ENCODE measurements at regions not wholly inside any gene's neighbourhood (a gene's known extent, or its start where the extent isn't known, plus 50 kb on each side); places are given as distances from the start of the nearest gene placed in this dataset.

- DNase-seq (ENCODE audit: low spot score): no peak
Measured at GRCh38 chr3:84042399-84043106, 916.2 kb upstream of the CADM2 start.

DNA sequence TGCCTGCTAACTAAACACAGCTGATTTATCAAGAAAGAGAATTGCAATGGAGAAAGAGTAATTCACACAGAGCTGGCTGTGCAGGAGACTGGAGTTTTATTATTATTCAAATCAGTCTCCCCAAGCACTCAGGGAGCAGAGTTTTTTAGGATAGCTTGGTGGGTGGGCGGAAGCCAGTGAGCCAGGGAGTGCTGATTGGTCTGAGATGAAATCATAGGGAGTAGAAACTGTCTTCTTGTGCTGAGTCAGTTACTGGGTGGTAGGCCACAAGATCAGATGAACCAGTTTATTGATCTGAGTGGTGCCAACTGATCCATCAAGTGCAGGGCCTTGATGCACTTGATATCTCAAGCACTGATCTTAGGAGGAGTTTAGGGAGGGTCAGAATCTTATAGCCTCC lies 891.9 kb upstream of the CADM2 start:
- DNase-seq (ENCODE audit: low spot score): no peak

DNA sequence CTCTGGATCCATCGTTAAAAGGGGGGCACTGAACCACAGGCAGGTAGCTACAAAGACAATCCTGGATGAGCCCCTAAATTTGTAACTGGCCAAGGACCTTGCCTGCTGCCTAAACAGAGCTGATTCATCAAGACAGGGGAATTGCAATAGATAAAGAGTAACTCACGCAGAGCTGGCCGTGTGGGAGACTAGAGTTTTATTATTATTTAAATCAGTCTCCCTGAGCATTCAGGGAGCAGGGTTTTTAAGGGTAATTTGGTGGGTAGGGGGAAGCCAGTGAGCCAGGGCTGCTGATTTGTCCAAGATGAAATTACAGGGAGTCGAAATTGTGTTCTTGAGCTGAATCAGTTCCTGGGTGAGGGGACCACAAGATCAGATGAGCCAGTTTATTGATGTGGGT lies 885.1 kb upstream of the CADM2 start:
- DNase-seq (ENCODE audit: low spot score): no peak

DNA sequence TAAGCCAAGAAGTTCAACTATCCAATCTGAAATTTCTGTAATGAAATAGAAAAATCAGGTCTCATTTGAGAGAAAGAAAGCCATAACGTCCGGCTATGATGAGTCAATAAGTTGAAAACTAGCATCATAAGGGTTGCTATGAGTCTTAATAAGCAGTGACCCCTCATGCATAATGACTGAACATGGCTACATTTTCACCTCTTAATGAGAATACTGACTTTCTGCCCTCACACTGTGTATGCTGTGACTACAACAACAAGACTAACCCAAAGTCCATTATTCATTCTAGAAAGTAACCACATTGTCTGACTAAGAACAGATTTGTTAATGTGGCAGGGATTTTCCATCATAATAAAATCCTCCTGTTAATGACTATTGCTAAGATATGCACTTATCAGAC lies 884.0 kb upstream of the CADM2 start:
- no peak for DNase-seq (ENCODE audit: low spot score)

DNA sequence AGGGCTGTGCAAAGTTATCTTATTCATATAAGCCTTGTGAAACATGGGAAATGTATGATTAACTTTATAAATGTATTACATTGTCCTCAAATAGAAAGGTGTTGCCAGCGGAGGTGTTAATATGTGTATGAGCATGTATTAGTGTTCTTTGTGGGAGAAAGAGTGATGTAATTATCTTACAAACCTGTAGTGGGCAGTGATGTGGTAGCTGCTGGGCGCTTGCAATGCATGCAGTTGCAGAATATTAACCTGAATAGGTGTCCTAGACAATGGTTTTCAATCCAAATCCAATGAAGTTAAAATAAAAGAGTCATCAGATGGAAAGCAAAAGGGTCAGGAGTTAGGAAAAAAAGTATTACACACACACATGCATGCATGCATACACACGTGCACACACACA lies 881.3 kb upstream of the CADM2 start:
- DNase-seq (ENCODE audit: low spot score): no peak

- DNase-seq (ENCODE audit: low spot score): no peak
Measured at GRCh38 chr3:84082726-84083125, 876.1 kb upstream of the CADM2 start.

DNA sequence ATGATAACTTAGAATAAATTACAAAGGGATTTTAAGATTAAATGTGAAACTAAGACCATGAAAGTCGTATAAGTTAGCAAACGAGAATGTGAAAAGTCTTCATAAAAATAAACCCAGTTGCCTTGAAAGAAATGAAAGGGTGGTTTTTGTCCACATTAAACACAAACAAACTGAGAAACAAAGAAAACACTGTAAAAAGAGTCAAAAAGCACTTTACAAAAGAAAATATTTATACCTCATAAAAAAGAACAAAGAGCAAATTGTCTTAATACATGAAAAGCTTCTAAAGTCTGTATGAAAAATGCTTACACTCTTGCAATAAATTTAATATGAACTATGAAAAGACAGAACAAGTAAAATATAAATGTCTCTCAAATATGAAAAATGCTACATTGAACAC lies 865.9 kb upstream of the CADM2 start:
- no peak for DNase-seq (ENCODE audit: low spot score)

GRCh38 chr3:84096188-84096587 lies 862.6 kb upstream of the CADM2 start:
- no peak for DNase-seq (ENCODE audit: low spot score)

GRCh38 chr3:84100861-84101260 lies 857.9 kb upstream of the CADM2 start:
- no peak for DNase-seq (ENCODE audit: low spot score)

GRCh38 chr3:84108442-84108971 lies 850.3 kb upstream of the CADM2 start:
- no peak for DNase-seq (ENCODE audit: low spot score)

DNA sequence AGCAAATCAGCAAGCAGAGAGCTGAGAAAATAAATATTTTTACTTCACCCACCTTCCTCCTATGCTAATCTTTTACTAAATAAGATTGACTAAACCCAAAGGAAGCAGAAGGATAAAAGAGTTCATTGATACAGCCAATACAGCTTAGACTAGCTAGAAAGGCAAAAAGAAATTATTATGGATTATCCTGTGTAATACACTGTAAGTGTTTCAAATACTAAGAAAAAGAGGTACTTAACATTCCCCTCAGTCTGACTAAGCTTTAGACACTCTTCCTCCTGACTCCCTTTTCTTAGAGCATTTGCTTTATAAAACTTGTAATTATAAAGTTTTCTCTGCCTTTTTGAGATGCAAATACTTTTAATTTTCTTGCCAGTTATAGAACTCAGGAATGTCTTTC lies 848.9 kb upstream of the CADM2 start:
- no peak for DNase-seq (ENCODE audit: low spot score)

DNA sequence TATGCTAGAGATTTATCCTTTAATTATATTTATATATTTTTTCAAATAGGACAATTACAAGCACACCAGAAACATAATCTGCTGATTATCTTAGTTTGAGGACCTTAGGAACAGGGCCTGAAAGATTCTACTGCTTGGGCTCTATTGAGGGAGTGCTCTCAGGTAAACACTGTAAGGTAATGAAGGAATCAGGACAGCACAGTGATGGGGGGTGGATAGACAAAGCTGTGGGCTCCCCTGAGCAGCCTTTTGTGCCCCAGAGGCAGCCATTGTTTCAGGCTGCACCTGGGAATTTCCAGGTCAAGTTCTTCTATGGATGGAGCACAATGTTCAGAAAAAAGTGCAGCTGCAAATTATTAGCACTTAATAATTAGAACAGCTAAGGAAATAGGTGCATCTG lies 848.0 kb upstream of the CADM2 start:
- DNase-seq (ENCODE audit: low spot score): no peak

- no peak for DNase-seq (ENCODE audit: low spot score)
Measured at GRCh38 chr3:84125201-84125721, 833.5 kb upstream of the CADM2 start.

GRCh38 chr3:84125760-84126159 lies 833.0 kb upstream of the CADM2 start:
- DNase-seq (ENCODE audit: low spot score): no peak

GRCh38 chr3:84126160-84126559 lies 832.6 kb upstream of the CADM2 start:
- DNase-seq (ENCODE audit: low spot score): no peak

GRCh38 chr3:84128024-84128423 lies 830.8 kb upstream of the CADM2 start:
- DNase-seq (ENCODE audit: low spot score): no peak

- no peak for DNase-seq (ENCODE audit: low spot score)
Measured at GRCh38 chr3:84136425-84136824, 822.4 kb upstream of the CADM2 start.

DNA sequence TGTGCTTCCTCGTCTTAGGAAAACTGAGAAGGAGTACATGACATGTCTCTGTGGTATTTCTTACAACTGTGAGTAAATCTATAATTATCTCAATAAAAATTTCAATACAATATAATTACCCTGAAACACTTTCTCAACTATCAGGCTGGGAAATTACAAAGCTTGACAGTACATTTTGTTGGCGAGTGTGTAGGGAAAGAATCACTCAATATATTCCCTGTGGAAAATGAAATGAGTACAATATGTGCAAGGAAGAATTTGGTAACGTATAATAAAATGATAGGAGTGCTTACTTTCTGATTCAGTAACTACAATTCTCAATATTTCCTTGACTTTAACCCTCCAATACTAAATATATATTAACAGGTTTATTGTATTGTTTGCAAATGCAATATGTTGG lies 818.2 kb upstream of the CADM2 start:
- no peak for DNase-seq (ENCODE audit: low spot score)

DNA sequence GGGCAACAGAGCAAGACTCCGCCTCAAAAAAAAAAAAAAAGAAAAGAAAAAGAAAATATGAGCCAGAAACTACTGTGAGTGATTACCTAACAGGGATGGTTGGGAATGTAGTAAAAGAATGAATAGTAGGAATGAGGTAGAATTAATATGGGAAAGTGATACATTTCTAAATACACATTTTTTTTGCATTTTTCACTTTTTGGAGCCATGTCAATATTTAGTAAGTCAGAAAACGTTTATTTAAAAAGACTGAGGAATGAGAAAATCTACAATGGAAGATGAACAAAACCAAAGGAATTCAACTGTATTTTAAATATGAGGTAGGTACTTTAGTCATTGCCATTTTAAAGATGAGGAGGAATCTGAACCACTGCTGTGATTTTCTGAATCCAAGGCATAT lies 817.2 kb upstream of the CADM2 start:
- no peak for DNase-seq (ENCODE audit: low spot score)

DNA sequence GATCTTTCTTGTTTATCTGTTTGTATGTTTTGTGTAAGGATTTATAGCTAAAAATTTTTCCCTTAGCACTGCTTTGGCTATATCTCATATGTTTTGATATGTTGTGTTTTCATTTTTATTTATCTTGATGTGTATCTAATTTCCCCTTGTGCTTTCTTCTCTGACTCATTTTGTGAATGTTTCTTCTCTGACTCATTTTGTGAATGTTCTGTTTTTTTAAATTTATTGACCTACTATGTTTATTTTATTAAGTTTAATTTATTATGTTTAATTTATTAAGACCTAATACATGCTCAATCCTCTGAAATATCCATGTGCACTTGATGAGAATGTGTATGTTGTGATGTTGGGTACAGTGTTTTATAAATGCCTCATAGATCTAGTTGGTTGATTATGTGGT lies 793.5 kb upstream of the CADM2 start:
- DNase-seq (ENCODE audit: low spot score): no peak

DNA sequence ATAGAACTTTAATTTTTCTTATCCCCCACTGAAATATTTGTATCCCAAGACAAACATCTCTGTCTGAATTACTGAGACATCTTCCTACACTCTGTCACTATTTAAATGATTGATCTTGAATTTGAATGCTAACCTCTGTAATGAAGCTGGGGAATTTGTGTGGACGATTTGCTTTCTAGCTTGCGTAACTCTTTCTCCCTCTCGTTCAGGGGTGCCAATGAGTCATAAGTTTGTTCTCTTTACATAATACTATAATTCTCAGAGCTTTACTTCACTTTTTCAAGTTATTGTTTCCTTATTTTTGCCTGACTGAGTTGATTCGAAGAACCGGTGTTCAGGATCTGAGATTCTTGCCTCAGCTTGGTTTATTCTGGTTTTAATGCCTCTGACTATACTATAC lies 783.3 kb upstream of the CADM2 start:
- no peak for DNase-seq (ENCODE audit: low spot score)

DNA sequence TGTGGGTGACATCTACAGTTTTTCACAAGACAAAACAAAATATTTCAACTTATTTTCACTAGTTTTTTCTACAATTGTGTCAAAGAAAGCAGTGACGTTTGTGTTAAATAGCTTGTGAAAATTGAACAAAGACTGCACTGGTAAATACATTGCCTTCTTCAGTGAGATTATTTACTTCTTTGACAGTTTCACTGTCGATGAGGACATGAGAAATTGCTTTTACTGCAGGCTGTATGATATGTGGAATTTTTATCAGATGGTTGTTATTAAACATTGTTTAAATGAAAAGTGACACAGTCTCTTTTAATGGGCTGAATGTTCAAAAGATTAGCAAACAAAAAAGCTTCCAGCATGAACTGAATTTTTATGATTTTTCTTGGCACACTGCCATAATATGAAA lies 773.9 kb upstream of the CADM2 start:
- no peak for DNase-seq (ENCODE audit: low spot score)

DNA sequence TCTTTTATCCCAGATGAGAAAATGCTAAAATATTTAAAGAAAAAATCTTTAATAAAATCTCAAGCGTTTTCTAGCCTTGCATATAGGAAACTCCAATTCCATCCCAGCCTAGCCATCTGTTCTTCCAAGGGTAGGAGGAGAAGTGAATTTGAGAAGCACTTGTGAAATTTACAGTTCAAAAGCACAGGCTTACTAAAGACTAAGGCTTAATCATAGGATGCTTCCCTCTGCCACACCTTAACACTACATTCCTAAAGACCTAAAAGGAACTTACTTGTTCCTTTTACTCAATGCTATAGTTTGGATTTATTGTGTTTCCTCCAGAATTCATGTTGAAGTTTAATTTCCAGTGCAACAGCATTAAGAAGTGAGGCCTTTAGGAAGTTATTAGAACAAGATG lies 764.8 kb upstream of the CADM2 start:
- no peak for DNase-seq (ENCODE audit: low spot score)

Data from mesenteric fat pad (tissue), 1 donor.